Peyer's patch (tissue), 4 donors: ENCODE measurements at regions not wholly inside any gene's neighbourhood (a gene's known extent, or its start where the extent isn't known, plus 50 kb on each side); places are given as distances from the start of the nearest gene placed in this dataset.

Source experiments
- POLR2A ChIP-seq, 2 donors: fragments of 450-650 bp; IDR thresholded peaks; one replicate each; pipeline ENCODE4 v1.5.1; 2017; ENCODE audit warnings: antibody characterized with exemption in 2 of 2, mild to moderate bottlenecking in 2 of 2, moderate library complexity in 2 of 2
- TF ChIP-seq, protein P1 (sequence below), 6 experiments: fragments of 450-650 bp in 4 of 6; fragments of 200-600 bp in 2 of 6; sonication (generic) in 1 of 6; IDR thresholded peaks; one replicate each; pipeline ENCODE4 v1.5.1; 2017 to 2019; ENCODE audit warnings: antibody characterized with exemption in 6 of 6, mild to moderate bottlenecking in 3 of 6, moderate library complexity in 1 of 6

- TF ChIP-seq, protein P1, sequence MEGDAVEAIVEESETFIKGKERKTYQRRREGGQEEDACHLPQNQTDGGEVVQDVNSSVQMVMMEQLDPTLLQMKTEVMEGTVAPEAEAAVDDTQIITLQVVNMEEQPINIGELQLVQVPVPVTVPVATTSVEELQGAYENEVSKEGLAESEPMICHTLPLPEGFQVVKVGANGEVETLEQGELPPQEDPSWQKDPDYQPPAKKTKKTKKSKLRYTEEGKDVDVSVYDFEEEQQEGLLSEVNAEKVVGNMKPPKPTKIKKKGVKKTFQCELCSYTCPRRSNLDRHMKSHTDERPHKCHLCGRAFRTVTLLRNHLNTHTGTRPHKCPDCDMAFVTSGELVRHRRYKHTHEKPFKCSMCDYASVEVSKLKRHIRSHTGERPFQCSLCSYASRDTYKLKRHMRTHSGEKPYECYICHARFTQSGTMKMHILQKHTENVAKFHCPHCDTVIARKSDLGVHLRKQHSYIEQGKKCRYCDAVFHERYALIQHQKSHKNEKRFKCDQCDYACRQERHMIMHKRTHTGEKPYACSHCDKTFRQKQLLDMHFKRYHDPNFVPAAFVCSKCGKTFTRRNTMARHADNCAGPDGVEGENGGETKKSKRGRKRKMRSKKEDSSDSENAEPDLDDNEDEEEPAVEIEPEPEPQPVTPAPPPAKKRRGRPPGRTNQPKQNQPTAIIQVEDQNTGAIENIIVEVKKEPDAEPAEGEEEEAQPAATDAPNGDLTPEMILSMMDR (IDR thresholded peaks at IDR 0.05) = no peak
- no peak for TF ChIP-seq POLR2A (IDR thresholded peaks at IDR 0.05)
Observed at GRCh38 chr2:40516604-40517003, 64.7 kb upstream of the SLC8A1 start.
